Right lobe of liver (tissue), 4 donors: ENCODE measurements at regions not wholly inside any gene's neighbourhood (a gene's known extent, or its start where the extent isn't known, plus 50 kb on each side); places are given as distances from the start of the nearest gene placed in this dataset.

Experiments used
- POLR2A ChIP-seq: fragments of 450-650 bp; IDR thresholded peaks from one replicate; pipeline ENCODE4 v1.6.1; 2017; ENCODE audit warnings: antibody characterized with exemption, mild to moderate bottlenecking
- TF ChIP-seq, protein P1 (sequence below), 4 donors: fragments of 200-600 bp in 3 of 4; fragments of 450-650 bp in 1 of 4; IDR thresholded peaks; one replicate each; pipeline versions ENCODE4 v1.5.1 to v1.8.0; 2016 to 2022; ENCODE audit warnings: antibody characterized with exemption in 4 of 4, mild to moderate bottlenecking in 2 of 4
- donor health status: DM: no; HTN: no; CAD: no.
- donor health status: DM: no; HTN: no; CAD: no.
- donor health status: DM: no; HTN: yes; CAD: no.

DNA sequence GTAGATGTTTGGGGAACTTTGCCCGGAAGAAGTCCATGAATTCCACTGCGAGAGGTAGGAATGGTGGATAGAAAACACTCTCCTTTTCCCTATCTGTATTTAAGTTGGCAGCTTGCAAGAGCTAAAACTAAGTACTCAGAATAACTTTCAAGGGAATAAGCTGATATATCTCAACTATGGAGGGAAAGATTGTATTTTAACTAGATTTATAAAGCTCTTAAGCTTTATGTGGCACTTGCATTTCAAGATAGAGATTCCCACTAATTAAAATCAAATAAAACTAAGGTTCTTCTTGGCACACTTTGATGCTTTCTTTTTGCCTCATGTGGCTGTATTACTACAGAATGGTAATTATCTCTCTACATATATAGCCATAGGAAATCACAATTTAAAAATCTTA is 149.7 kb upstream of the STARD13 start:
- TF ChIP-seq, protein P1, sequence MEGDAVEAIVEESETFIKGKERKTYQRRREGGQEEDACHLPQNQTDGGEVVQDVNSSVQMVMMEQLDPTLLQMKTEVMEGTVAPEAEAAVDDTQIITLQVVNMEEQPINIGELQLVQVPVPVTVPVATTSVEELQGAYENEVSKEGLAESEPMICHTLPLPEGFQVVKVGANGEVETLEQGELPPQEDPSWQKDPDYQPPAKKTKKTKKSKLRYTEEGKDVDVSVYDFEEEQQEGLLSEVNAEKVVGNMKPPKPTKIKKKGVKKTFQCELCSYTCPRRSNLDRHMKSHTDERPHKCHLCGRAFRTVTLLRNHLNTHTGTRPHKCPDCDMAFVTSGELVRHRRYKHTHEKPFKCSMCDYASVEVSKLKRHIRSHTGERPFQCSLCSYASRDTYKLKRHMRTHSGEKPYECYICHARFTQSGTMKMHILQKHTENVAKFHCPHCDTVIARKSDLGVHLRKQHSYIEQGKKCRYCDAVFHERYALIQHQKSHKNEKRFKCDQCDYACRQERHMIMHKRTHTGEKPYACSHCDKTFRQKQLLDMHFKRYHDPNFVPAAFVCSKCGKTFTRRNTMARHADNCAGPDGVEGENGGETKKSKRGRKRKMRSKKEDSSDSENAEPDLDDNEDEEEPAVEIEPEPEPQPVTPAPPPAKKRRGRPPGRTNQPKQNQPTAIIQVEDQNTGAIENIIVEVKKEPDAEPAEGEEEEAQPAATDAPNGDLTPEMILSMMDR (IDR thresholded peaks at IDR 0.05) = no peak
- TF ChIP-seq POLR2A = no peak
